Loucy (cell line): ENCODE measurements at regions not wholly inside any gene's neighbourhood (a gene's known extent, or its start where the extent isn't known, plus 50 kb on each side); places are given as distances from the start of the nearest gene placed in this dataset.

Experiments
- H2AFZ ChIP-seq: fragments of 200-600 bp; sonication (generic); 2 replicates; pipeline ENCODE4 v1.6.0; 2016; ENCODE audit warnings: antibody characterized with exemption, mild to moderate bottlenecking, low read length, moderate library complexity
- H3F3A ChIP-seq: fragments of 200-600 bp; 2 replicates; pipeline ENCODE4 v1.6.0; 2016; ENCODE audit warnings: antibody characterized with exemption, low read depth, mild to moderate bottlenecking
- H3K27me3 ChIP-seq: fragments of 200-600 bp; sonication (generic); 2 replicates; pipeline ENCODE4 v1.6.1; 2014; ENCODE audit warnings: low read length, mild to moderate bottlenecking; ENCODE audit not compliant: insufficient read depth, poor library complexity, severe bottlenecking
- H3K36me3 ChIP-seq: fragments of 200-600 bp; sonication (generic); 2 replicates; pipeline ENCODE4 v1.6.1; 2016; ENCODE audit warnings: low read length; ENCODE audit not compliant: insufficient read depth
- H3K4me1 ChIP-seq: fragments of 200-600 bp; sonication (generic); 2 replicates; pipeline ENCODE4 v1.5.1; 2014; ENCODE audit warnings: low read length, mild to moderate bottlenecking; ENCODE audit not compliant: insufficient read depth, poor library complexity, severe bottlenecking
- H3K4me2 ChIP-seq: fragments of 200-600 bp; sonication (generic); 2 replicates; pipeline ENCODE4 v1.6.0; 2014; ENCODE audit warnings: antibody characterized with exemption, low read length, low read depth, mild to moderate bottlenecking; ENCODE audit not compliant: poor library complexity, severe bottlenecking
- H3K4me3 ChIP-seq: fragments of 200-600 bp; sonication (generic); 2 replicates; pipeline ENCODE4 v1.5.1; 2014; ENCODE audit warnings: low read length, mild to moderate bottlenecking, mixed read lengths; ENCODE audit not compliant: poor library complexity, severe bottlenecking
- H3K79me2 ChIP-seq: fragments of 200-600 bp; sonication (generic); 2 replicates; pipeline ENCODE4 v1.6.1; 2014; ENCODE audit warnings: low read length; ENCODE audit not compliant: insufficient read depth
- H3K9ac ChIP-seq: fragments of 200-600 bp; sonication (generic); 2 replicates; pipeline ENCODE4 v1.6.0; 2014; ENCODE audit warnings: mild to moderate bottlenecking, low read depth, low read length, moderate library complexity; ENCODE audit not compliant: poor library complexity, severe bottlenecking
- H3K9me2 ChIP-seq: fragments of 200-600 bp; sonication (generic); replicated peaks from 2 replicates; pipeline ENCODE4 v1.6.1; 2016; ENCODE audit warnings: low read depth, low read length, mixed read lengths
- H3K9me3 ChIP-seq: fragments of 200-600 bp; sonication (generic); 2 replicates; pipeline ENCODE4 v1.6.1; 2014; ENCODE audit warnings: mild to moderate bottlenecking, antibody characterized with exemption, low read length, low read depth; ENCODE audit not compliant: insufficient read depth
- H4K20me1 ChIP-seq: fragments of 200-600 bp; sonication (generic); 2 replicates; pipeline ENCODE4 v1.6.0; 2014; ENCODE audit warnings: antibody characterized with exemption, low read length, mild to moderate bottlenecking; ENCODE audit not compliant: insufficient read depth, poor library complexity, severe bottlenecking
- CTCF ChIP-seq: fragments of 200-600 bp; sonication (generic); conservative IDR thresholded peaks from 2 replicates; pipeline ENCODE4 v1.5.1; 2014; ENCODE audit warnings: mild to moderate bottlenecking, antibody characterized with exemption, low read length
- EZH2phosphoT487 ChIP-seq: fragments of 200-600 bp; IDR thresholded peaks from 2 replicates; pipeline ENCODE4 v1.6.1; 2018; ENCODE audit warnings: antibody characterized with exemption, mild to moderate bottlenecking, moderate library complexity, borderline replicate concordance

- no peak overlapping the region for H3K4me3 ChIP-seq
- H3K4me1 ChIP-seq, result no peaks in the 10 kb centered on the region
- no peaks in the 10 kb centered on the region for H3K9me2 ChIP-seq
- H3K36me3 ChIP-seq, result no peaks in the 10 kb centered on the region
- no peak overlapping the region for H3K9ac ChIP-seq
- no peaks in the 10 kb centered on the region for H3K9me3 ChIP-seq
- no peaks in the 10 kb centered on the region for H3K79me2 ChIP-seq
- H2AFZ ChIP-seq, result no peak overlapping the region
- no peak overlapping the region for H3K4me2 ChIP-seq
- TF ChIP-seq CTCF, result no peak
- no peaks in the 10 kb centered on the region for H3K27me3 ChIP-seq
- no peaks in the 10 kb centered on the region for H4K20me1 ChIP-seq
- H3F3A ChIP-seq, result no peaks in the 10 kb centered on the region
These were observed 80.5 kb upstream of the PRKG1 start for GRCh38 chr10:50993771-50994251.

GRCh38 chr10:50997461-50997860, 76.8 kb upstream of the PRKG1 start:
- Histone ChIP-seq H3K4me2 (no peak overlapping the region), H2AFZ (no peak overlapping the region), H3K9ac (no peak overlapping the region), H3K36me3 (no peaks in the 10 kb centered on the region), H3K79me2 (no peaks in the 10 kb centered on the region), H4K20me1 (no peaks in the 10 kb centered on the region), H3K9me3 (no peaks in the 10 kb centered on the region), H3K27me3 (no peaks in the 10 kb centered on the region), H3K9me2 (no peaks in the 10 kb centered on the region), H3K4me3 (no peak overlapping the region), H3F3A (no peaks in the 10 kb centered on the region), H3K4me1 (no peaks in the 10 kb centered on the region)
- no peak for TF ChIP-seq EZH2phosphoT487

GRCh38 chr10:50999163-50999562, 75.1 kb upstream of the PRKG1 start:
- H3K9me3 ChIP-seq, result no peaks in the 10 kb centered on the region
- H3K9me2 ChIP-seq, result no peaks in the 10 kb centered on the region
- H3K4me2 ChIP-seq, result no peak overlapping the region
- no peaks in the 10 kb centered on the region for H4K20me1 ChIP-seq
- no peaks in the 10 kb centered on the region for H3K4me1 ChIP-seq
- H3K79me2 ChIP-seq, result no peaks in the 10 kb centered on the region
- no peak overlapping the region for H3K4me3 ChIP-seq
- no peaks in the 10 kb centered on the region for H3K36me3 ChIP-seq
- H3F3A ChIP-seq, result no peaks in the 10 kb centered on the region
- H3K9ac ChIP-seq, result no peak overlapping the region
- no peak overlapping the region for H2AFZ ChIP-seq
- TF ChIP-seq CTCF (no peak), EZH2phosphoT487 (no peak)
- no peaks in the 10 kb centered on the region for H3K27me3 ChIP-seq

- no peaks in the 10 kb centered on the region for H3F3A ChIP-seq
- H3K9ac ChIP-seq, result no peak overlapping the region
- H3K4me2 ChIP-seq, result no peak overlapping the region
- H3K79me2 ChIP-seq, result no peaks in the 10 kb centered on the region
- no peak overlapping the region for H3K4me3 ChIP-seq
- TF ChIP-seq EZH2phosphoT487 (no peak), CTCF (no peak)
- no peaks in the 10 kb centered on the region for H3K9me3 ChIP-seq
- H3K27me3 ChIP-seq, result no peaks in the 10 kb centered on the region
- no peaks in the 10 kb centered on the region for H3K9me2 ChIP-seq
- H4K20me1 ChIP-seq, result no peaks in the 10 kb centered on the region
- no peaks in the 10 kb centered on the region for H3K4me1 ChIP-seq
- no peaks in the 10 kb centered on the region for H3K36me3 ChIP-seq
- no peak overlapping the region for H2AFZ ChIP-seq
These were observed 74.1 kb upstream of the PRKG1 start for GRCh38 chr10:51000164-51000563.
